ENCODE measurements at regions not wholly inside any gene's neighbourhood (a gene's known extent, or its start where the extent isn't known, plus 50 kb on each side); places are given as distances from the start of the nearest gene placed in this dataset.

DNA sequence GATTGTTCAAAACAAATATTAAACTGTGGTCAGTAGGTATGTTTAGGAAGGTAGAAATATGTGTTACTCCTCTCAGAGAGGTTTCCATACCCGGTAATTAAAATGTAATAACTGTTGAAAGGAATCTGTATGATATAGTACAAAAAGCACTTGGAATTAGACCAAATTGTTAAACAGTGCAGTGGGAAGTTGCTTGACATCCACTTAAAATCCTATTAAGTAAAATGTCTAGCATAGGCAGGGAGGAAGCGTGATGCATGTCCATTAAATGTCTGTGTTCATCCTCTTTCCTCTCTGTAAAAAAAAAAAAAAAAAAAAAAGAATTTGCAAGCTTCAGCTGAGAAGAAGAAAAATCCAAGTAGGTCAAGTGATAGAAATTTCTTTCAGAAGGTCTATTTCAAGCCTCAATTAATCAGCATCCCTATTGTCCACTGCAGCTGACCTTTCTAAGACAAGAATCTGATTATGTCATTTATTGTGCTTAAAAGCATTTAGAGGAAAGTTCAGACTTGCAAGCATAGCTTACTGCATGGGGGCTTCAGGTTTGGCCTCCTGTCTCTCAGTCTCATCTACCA, 265.6 kb upstream of the RGS6 start:
- Mint-ChIP-seq H3K27me3 (no peaks in the 10 kb centered on the region), H3K27ac (no peak overlapping the region), H3K4me1 (ENCODE audit: low read depth) (peaks cover 2% of the 10 kb centered on the region), H3K36me3 (peaks cover 31% of the 10 kb centered on the region), H3K4me3 (no peak overlapping the region), H3K9me3 (no peaks in the 10 kb centered on the region)
- intact Hi-C loops (cut with micrococcal nuclease): no loop called here
- CTCF ChIA-PET: no interaction called here
- no peak for DNase-seq
- POLR2A ChIA-PET: no interaction called here

DNA sequence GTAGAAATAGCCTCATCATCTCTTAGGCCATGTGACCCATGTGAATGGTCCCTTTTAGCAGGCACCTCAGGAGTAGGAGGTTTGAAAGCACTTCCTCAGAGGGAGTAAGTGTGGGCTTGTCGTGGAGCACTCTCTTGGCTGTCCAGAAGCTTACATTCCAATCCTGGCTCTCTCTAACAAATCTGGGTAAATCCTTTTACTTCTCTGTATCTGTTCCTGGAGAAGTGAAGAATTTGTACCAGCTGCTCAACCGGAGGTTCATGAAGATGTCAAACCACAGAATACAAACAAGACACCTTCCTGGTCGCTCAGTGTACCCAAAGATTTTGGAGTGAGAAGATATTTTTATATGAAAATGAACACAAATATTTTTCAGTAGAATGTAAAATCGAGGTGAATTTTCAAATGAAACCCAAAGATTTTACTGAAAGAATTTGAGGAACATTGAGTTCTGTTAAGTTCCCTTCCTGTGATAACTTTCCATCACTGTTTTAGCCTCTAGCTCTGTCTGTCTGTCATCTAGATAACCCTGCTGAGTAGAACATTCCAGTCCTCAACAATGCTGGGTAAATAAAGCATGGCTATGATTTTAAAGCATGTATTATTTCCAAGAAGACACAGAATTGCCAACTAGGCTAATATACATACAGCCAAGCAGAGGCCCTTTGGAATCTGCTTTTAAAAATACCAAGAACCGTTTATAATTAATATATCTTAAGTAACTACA, 263.9 kb upstream of the RGS6 start:
- intact Hi-C loops (cut with micrococcal nuclease): no loop called here
- no peaks in the 10 kb centered on the region for H3K27me3 Mint-ChIP-seq
- ChIA-PET CTCF (interaction anchor here (0.7 kb wide), 1 partner anchor 54 kb away, joined by 3 read pairs; no protein-coding TSS in a partner anchor), POLR2A (interaction anchor here (0.6 kb wide), 1 partner anchor 153 kb away, joined by 4 read pairs; no protein-coding TSS in a partner anchor)
- no peak overlapping the region for H3K27ac Mint-ChIP-seq
- no peaks in the 10 kb centered on the region for H3K9me3 Mint-ChIP-seq
- no peak overlapping the region for H3K4me3 Mint-ChIP-seq
- peaks cover 2% of the 10 kb centered on the region for H3K4me1 Mint-ChIP-seq (ENCODE audit: low read depth)
- no peak for DNase-seq
- peaks cover 37% of the 10 kb centered on the region for H3K36me3 Mint-ChIP-seq

DNA sequence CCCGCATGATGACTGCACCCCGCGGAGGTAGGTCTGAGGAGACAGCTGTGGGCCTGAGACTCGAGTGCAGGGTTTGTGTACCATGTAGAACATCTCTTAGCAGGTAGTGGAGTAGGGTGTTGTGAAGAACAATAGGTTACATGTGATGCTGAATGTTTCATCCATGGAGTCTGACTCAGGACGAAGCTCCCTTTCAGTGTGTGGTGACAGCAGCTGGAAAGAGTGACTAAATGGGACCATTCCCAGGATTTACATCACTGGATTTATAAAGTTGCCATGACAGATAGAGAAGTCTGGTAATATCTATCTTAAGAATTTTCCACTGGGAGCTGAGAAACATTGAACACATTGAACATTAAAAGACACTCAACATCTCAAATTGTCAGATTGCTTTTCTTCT, 259.6 kb upstream of the RGS6 start:
- Mint-ChIP-seq H3K4me1 (ENCODE audit: low read depth) (no peaks in the 10 kb centered on the region), H3K9me3 (no peaks in the 10 kb centered on the region), H3K27me3 (no peaks in the 10 kb centered on the region), H3K27ac (no peak overlapping the region), H3K4me3 (no peak overlapping the region), H3K36me3 (peaks cover 49% of the 10 kb centered on the region)
- ChIA-PET POLR2A (no interaction called here), CTCF (no interaction called here)
- no peak for DNase-seq
- intact Hi-C loops (cut with micrococcal nuclease): loop anchor here (10.0 kb wide), 1 partner anchor 58 kb away; no protein-coding TSS in a partner anchor

DNA sequence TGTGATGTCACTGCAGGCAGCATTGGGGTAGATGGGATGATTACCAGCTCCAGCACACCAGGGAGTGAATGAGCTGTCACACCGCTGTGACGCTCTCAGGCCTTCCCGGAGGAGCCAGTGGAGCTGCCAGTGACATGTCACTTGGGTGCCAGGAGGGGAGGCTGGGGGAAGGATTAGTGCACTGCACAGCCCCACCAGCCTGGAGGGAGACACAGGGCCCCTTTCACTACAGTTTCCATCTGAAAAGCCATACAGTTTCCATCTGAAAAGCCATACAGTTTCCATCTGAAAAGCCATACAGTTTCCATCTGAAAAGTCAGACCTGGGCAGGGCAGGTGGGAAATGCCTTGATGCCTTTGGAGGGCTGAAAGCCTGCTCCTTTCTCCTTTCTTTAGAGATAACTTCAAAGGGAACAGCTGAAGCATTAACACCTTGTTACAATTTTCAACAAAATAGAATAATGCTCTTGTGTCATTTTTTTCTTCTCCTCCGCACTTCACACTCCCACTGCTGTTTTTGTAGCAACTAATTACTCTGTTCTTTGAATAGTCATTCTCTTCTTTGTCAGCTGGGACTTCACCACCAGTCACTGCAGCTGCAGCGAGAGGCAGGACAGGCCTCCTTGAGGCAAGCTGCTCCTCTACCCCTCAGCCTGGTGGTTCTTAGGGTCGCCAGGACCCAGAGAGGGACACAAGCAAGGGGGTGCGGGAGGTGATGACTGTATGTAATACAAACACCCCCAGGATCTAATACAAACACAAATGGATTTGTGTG, 256.9 kb upstream of the RGS6 start:
- Mint-ChIP-seq H3K27me3 (no peaks in the 10 kb centered on the region), H3K9me3 (no peaks in the 10 kb centered on the region), H3K27ac (no peak overlapping the region), H3K36me3 (peaks cover 62% of the 10 kb centered on the region), H3K4me3 (no peak overlapping the region), H3K4me1 (ENCODE audit: low read depth) (no peaks in the 10 kb centered on the region)
- intact Hi-C loops (cut with micrococcal nuclease): loop anchor here (10.0 kb wide), 1 partner anchor 61 kb away; no protein-coding TSS in a partner anchor
- no peak for DNase-seq
- ChIA-PET POLR2A (no interaction called here), CTCF (interaction anchor here (0.6 kb wide), 1 partner anchor 158 kb away, joined by 4 read pairs; no protein-coding TSS in a partner anchor)

DNA sequence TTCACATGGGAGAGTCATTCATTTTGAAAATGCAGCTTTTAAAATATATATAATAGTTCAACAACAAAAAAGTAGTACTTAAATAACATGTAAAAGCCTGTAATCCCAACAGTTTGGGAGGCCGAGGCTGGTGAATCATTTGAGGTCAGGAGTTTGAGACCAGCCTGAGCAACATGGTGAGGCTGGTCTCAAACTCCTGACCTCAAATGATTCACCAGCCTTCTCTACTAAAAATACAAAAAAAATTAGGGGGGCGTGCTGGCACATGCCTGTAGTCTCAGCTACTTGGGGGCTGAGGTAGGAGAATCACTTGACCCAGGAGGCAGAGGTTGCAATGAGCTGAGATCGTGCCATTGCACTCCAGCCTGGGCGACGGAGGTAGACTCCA, 256.3 kb upstream of the RGS6 start:
- H3K27ac Mint-ChIP-seq: no peak overlapping the region
- no peaks in the 10 kb centered on the region for H3K9me3 Mint-ChIP-seq
- no peak for DNase-seq
- intact Hi-C loops (cut with micrococcal nuclease): loop anchor here (10.0 kb wide), 1 partner anchor 61 kb away; no protein-coding TSS in a partner anchor
- H3K27me3 Mint-ChIP-seq: no peaks in the 10 kb centered on the region
- peaks cover 60% of the 10 kb centered on the region for H3K36me3 Mint-ChIP-seq
- ChIA-PET POLR2A (no interaction called here), CTCF (no interaction called here)
- H3K4me1 Mint-ChIP-seq (ENCODE audit: low read depth): no peaks in the 10 kb centered on the region
- no peak overlapping the region for H3K4me3 Mint-ChIP-seq

DNA sequence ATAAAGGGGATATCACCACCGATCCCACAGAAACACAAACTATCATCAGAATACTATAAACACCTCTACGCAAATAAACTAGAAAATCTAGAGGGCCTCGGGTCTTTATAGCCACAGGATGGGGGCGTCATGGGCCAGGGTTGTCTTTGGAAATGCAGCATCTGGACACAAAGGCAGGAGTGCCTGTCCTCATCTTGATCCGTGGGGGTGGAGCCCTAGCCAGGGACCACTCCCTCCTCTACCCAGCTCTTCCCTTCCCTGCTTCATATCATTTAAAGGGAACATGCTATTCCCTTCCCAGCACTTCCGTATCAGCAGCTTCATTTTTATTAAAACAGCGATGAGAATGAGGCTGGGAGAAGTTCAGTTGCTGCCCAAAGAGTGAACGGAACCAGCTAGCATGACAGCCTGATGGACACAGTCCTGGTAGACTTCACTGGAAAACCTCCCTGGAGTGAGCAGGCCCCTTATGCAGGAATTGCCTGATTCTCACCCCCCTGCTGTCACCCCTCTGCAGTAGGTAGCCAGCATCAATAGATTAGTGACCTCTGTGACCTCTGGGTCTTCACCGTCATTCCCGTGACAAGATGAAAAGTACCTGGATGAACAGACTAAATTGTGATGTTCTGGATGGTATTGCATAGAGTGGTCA, 251.4 kb upstream of the RGS6 start:
- Mint-ChIP-seq H3K27ac (no peak overlapping the region), H3K4me3 (no peak overlapping the region), H3K4me1 (ENCODE audit: low read depth) (no peaks in the 10 kb centered on the region), H3K9me3 (no peaks in the 10 kb centered on the region), H3K36me3 (peaks cover 50% of the 10 kb centered on the region), H3K27me3 (no peaks in the 10 kb centered on the region)
- no peak for DNase-seq
- intact Hi-C loops (cut with micrococcal nuclease): no loop called here
- ChIA-PET CTCF (no interaction called here), POLR2A (no interaction called here)

DNA sequence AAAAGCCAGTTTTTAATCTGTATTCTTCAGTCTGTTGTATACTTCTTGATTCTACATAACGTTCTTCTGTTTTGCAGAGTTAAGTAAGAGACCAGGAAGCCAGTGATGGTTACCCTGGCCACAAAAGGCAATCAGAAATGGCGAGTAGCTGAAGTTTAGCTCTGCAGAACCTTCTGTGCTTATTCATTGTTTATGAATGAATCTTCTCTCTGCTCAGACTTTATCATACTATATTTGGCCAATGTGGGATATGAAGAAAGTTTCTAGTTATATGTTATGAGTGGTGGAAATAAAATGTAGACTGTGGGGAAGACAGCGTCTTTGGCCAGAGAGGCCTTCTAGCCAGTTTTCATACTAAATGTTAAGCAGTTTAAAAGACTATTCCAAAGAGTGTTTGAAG, 249.9 kb upstream of the RGS6 start:
- CTCF ChIA-PET: no interaction called here
- Mint-ChIP-seq H3K36me3 (peaks cover 43% of the 10 kb centered on the region), H3K27me3 (no peaks in the 10 kb centered on the region), H3K4me3 (no peak overlapping the region), H3K9me3 (no peaks in the 10 kb centered on the region), H3K27ac (no peak overlapping the region), H3K4me1 (ENCODE audit: low read depth) (no peaks in the 10 kb centered on the region)
- DNase-seq: no peak
- POLR2A ChIA-PET: no interaction called here
- intact Hi-C loops (cut with micrococcal nuclease): no loop called here

DNA sequence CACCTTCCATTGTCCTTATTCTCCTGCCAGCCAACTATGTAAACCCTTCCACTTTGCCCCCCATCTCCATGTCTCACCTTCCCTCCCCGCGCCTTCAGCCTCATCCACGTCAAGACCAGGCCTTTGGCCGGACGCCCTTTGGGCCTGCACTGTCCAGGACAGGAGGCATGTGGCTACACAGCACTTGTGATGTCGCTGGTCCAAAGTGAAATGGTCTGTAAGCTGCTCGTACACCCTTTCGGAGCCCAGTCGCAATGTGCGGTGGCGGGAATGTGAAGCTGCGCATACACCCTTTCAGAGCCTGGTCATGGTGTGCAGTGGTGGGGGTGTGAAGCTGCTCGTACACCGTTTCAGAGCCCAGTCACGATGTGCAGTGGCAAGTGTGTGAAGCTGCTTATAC, 247.9 kb upstream of the RGS6 start:
- CTCF ChIA-PET: no interaction called here

DNA sequence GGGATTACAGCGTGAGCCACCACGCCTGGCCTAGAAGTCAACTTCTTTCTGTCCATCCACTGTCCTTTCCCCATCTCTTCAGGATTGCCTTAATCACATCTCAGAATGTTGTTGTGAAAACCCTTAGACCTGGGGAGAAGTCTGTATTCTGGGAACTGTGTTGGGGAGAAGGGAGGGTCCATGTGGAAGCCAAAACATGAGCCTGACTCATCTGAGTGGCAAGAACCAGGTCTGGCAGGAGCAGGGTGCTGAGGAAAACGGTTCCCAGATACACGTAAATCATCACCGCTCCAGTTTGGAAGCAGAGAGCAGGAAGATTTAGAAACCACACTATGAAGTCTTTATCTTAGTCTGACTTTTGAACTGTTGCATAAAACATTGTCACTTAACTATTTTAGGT, 245.6 kb upstream of the RGS6 start:
- DNase-seq: no peak
- ChIA-PET CTCF (no interaction called here), POLR2A (no interaction called here)
- no peak overlapping the region for H3K4me3 Mint-ChIP-seq
- H3K27ac Mint-ChIP-seq: no peak overlapping the region
- intact Hi-C loops (cut with micrococcal nuclease): no loop called here
- H3K4me1 Mint-ChIP-seq (ENCODE audit: low read depth): no peaks in the 10 kb centered on the region
- H3K9me3 Mint-ChIP-seq: no peaks in the 10 kb centered on the region
- peaks cover 40% of the 10 kb centered on the region for H3K36me3 Mint-ChIP-seq
- no peaks in the 10 kb centered on the region for H3K27me3 Mint-ChIP-seq

More for the DNA sequence above, 247.9 kb upstream of the RGS6 start:
- H3K9me3 Mint-ChIP-seq: no peaks in the 10 kb centered on the region
- no peak overlapping the region for H3K27ac Mint-ChIP-seq
- H3K27me3 Mint-ChIP-seq: no peaks in the 10 kb centered on the region
- peaks cover 32% of the 10 kb centered on the region for H3K36me3 Mint-ChIP-seq
- no peak overlapping the region for H3K4me3 Mint-ChIP-seq
- POLR2A ChIA-PET: no interaction called here
- no peak for DNase-seq
- intact Hi-C loops (cut with micrococcal nuclease): no loop called here
- no peaks in the 10 kb centered on the region for H3K4me1 Mint-ChIP-seq (ENCODE audit: low read depth)

DNA sequence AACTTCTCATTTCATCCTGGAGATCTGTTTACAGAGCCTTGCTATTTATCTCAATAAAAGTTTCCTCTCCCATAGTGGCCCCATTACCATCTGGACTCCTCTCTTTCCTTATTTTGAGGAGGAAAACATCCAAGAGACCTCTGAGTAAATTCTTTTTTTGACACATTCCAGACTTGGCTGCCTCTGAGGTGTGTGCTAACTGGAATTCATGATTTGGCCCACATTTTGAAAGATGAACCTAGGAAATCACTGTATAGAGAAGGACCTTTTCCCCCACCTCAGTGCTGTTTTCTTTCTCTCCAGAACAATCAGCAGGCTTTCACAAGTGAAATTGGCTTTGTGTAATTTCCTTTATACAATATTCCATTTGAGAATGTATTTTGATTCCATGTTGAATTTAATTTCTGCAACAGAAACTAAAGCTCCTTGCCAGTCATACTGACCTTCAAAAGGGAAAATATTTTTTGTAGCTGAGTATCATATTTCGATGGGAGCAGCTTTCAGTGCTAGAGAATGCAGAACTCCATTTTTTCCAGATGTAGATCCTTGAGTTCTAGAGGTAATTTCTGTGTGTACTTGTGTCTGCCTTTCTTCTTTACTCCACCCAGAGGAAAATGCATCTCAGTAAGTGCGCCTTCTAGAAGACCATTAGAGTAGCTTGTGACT, 244.9 kb upstream of the RGS6 start:
- Mint-ChIP-seq H3K36me3 (peaks cover 42% of the 10 kb centered on the region), H3K4me3 (no peak overlapping the region), H3K27ac (no peak overlapping the region), H3K27me3 (no peaks in the 10 kb centered on the region), H3K4me1 (ENCODE audit: low read depth) (no peaks in the 10 kb centered on the region), H3K9me3 (no peaks in the 10 kb centered on the region)
- intact Hi-C loops (cut with micrococcal nuclease): no loop called here
- ChIA-PET POLR2A (no interaction called here), CTCF (interaction anchor here (0.7 kb wide), 1 partner anchor 549 kb away, joined by 3 read pairs; no protein-coding TSS in a partner anchor)
- DNase-seq: no peak

DNA sequence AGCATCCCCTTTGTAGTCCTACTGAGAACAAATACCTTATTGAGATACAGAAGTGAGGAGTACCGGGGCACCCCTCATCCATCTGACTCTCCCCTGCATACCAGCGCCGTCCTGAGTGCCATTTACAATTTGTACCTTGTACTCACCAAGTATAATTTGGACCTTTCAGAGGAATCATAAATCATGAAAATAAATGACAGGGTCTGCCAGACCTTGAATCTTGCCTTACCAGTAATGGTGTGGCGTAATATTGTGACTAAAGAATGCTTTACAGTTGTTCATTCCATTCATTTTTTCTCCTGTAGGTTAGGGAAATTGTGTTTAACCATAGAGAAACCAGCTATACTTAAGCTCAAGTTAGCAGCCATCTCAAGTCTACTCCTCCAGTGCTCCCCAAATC, 243.7 kb upstream of the RGS6 start:
- ChIA-PET POLR2A (no interaction called here), CTCF (no interaction called here)
- Mint-ChIP-seq H3K27me3 (no peaks in the 10 kb centered on the region), H3K36me3 (peaks cover 37% of the 10 kb centered on the region), H3K9me3 (no peaks in the 10 kb centered on the region), H3K4me3 (no peak overlapping the region), H3K27ac (no peak overlapping the region), H3K4me1 (ENCODE audit: low read depth) (no peaks in the 10 kb centered on the region)
- intact Hi-C loops (cut with micrococcal nuclease): no loop called here
- DNase-seq: no peak

DNA sequence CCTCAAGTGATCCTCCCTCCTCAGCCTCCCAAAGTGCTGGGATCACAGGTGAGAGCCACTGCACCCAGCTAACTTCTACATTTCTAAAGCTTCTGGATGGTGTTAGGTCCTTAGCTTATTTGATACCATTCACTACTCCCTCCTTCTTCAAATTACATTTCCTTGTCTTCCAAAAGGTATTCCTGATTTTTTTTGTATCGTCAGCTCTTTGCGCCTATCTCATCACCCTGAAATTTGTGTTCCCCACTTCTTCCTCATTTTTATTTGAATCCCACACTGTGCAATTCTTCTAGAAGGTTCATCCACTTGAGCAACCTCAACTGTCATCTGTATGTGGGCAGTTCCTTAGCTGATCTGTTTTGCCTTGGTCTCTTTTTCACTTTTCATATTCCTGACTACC, 241.8 kb upstream of the RGS6 start:
- Mint-ChIP-seq H3K4me3 (no peak overlapping the region), H3K27ac (no peak overlapping the region), H3K27me3 (no peaks in the 10 kb centered on the region), H3K9me3 (no peaks in the 10 kb centered on the region), H3K4me1 (ENCODE audit: low read depth) (no peaks in the 10 kb centered on the region), H3K36me3 (peaks cover 27% of the 10 kb centered on the region)
- intact Hi-C loops (cut with micrococcal nuclease): no loop called here
- POLR2A ChIA-PET: no interaction called here
- DNase-seq: no peak
- CTCF ChIA-PET: no interaction called here

Measured in activated CD4-positive, alpha-beta memory T cell treated with anti-CD3 and anti-CD28 coated beads for 36 hours (primary cell).